Tibial artery (tissue), 4 donors: ENCODE measurements at regions not wholly inside any gene's neighbourhood (a gene's known extent, or its start where the extent isn't known, plus 50 kb on each side); places are given as distances from the start of the nearest gene placed in this dataset.
"Not testable (repeated sequence)": the region's sequence is repeated elsewhere in the genome, so short reads cannot be mapped to it uniquely, and the experiment has no call there.

ENCODE experiments used
- DNase-seq, 2 donors: peaks; one replicate each; pipeline ENCODE4 v3.0.0-alpha.2; 2019
- H3K27ac ChIP-seq, 2 donors: fragments of 200-600 bp; sonication (generic) in 1 of 2; 1 replicate in 1 of 2; 2 replicates in 1 of 2; pipeline ENCODE4 v1.5.1; 2018 to 2019; ENCODE audit warnings: mild to moderate bottlenecking in 1 of 2
- H3K27me3 ChIP-seq, 2 donors: fragments of 200-600 bp; sonication (generic) in 1 of 2; one replicate each; pipeline versions ENCODE4 v1.5.1 to v1.6.0; 2016 to 2019
- H3K36me3 ChIP-seq, 3 donors: fragments of 200-600 bp; sonication (generic) in 2 of 3; one replicate each; pipeline ENCODE4 v1.5.1; 2016 to 2019; ENCODE audit warnings: mild to moderate bottlenecking in 2 of 3
- H3K4me1 ChIP-seq, 4 donors: fragments of 200-600 bp; sonication (generic) in 2 of 4; 1 replicate in 3 of 4; 2 replicates in 1 of 4; pipeline ENCODE4 v1.5.1; 2016 to 2019
- H3K4me3 ChIP-seq, 2 donors: fragments of 200-600 bp; sonication (generic) in 1 of 2; 1 replicate in 1 of 2; 2 replicates in 1 of 2; pipeline ENCODE4 v1.5.1; 2018 to 2019; ENCODE audit warnings: mild to moderate bottlenecking in 2 of 2
- H3K9me3 ChIP-seq, 3 donors: fragments of 200-600 bp; sonication (generic) in 1 of 3; one replicate each; pipeline ENCODE4 v1.5.1; 2016 to 2019
- CTCF ChIP-seq, 2 experiments: fragments of 200-600 bp in 1 of 2; fragments of 450-650 bp in 1 of 2; IDR thresholded peaks; one replicate each; pipeline ENCODE4 v1.5.1; 2017 to 2019; ENCODE audit warnings: antibody characterized with exemption in 2 of 2, mild to moderate bottlenecking in 1 of 2, moderate library complexity in 1 of 2
- intact Hi-C: fragments of 100-400 bp; cut with DNase I; formaldehyde crosslinking; loops from one replicate; pipeline ENCODE4 v1.15.0; 2023; ENCODE audit warnings: low total_unique reads

- intact Hi-C loops, result no loop called here
- Histone ChIP-seq H3K4me3 (no peak overlapping the region), H3K9me3 (no peaks in the 10 kb centered on the region), H3K36me3 (no peaks in the 10 kb centered on the region), H3K4me1 (no peaks in the 10 kb centered on the region), H3K27me3 (no peaks in the 10 kb centered on the region), H3K27ac (no peak overlapping the region)
- TF ChIP-seq CTCF (IDR thresholded peaks at IDR 0.05), result no peak
- no peak for DNase-seq
Observed at GRCh38 chrX:102784550-102784949, 64.0 kb downstream of the GPRASP3 start.

GRCh38 chrX:102787283-102787682, 66.7 kb downstream of the GPRASP3 start:
- intact Hi-C loops, result no loop called here
- Histone ChIP-seq H3K27ac (no peak overlapping the region), H3K4me3 (no peak overlapping the region), H3K36me3 (no peaks in the 10 kb centered on the region), H3K4me1 (no peaks in the 10 kb centered on the region), H3K9me3 (peaks cover 0 to 3% (median 0%) of the 10 kb centered on the region in 3 donors), H3K27me3 (no peaks in the 10 kb centered on the region)
- TF ChIP-seq CTCF (IDR thresholded peaks at IDR 0.05), result no peak
- no peak for DNase-seq

GRCh38 chrX:102808336-102808735, 87.8 kb downstream of the GPRASP3 start:
- no peak for DNase-seq
- no peaks in the 10 kb centered on the region for H3K9me3 ChIP-seq
- no peak overlapping the region for H3K4me3 ChIP-seq
- no peaks in the 10 kb centered on the region for H3K36me3 ChIP-seq
- H3K27me3 ChIP-seq, result no peaks in the 10 kb centered on the region
- H3K4me1 ChIP-seq, result no peaks in the 10 kb centered on the region
- TF ChIP-seq CTCF (IDR thresholded peaks at IDR 0.05), result no peak
- H3K27ac ChIP-seq, result no peak overlapping the region
- intact Hi-C loops, result no loop called here

GRCh38 chrX:102818269-102818668, 97.7 kb downstream of the GPRASP3 start:
- H3K9me3 ChIP-seq, intact Hi-C loops, H3K36me3 ChIP-seq, H3K4me1 ChIP-seq, DNase-seq, H3K27ac ChIP-seq, H3K4me3 ChIP-seq, H3K27me3 ChIP-seq: not testable (repeated sequence)

GRCh38 chrX:102832661-102833060, 104.4 kb upstream of the RAB40AL start:
- Histone ChIP-seq H3K4me1 (no peaks in the 10 kb centered on the region), H3K4me3 (no peak overlapping the region), H3K27me3 (no peaks in the 10 kb centered on the region), H3K27ac (no peak overlapping the region), H3K36me3 (no peaks in the 10 kb centered on the region), H3K9me3 (no peaks in the 10 kb centered on the region)
- intact Hi-C loops, result no loop called here
- no peak for DNase-seq
- no peak for TF ChIP-seq CTCF (IDR thresholded peaks at IDR 0.05)

- intact Hi-C loops, result no loop called here
- H3K36me3 ChIP-seq, result no peaks in the 10 kb centered on the region
- no peaks in the 10 kb centered on the region for H3K9me3 ChIP-seq
- TF ChIP-seq CTCF (IDR thresholded peaks at IDR 0.05), result no peak
- no peak overlapping the region for H3K4me3 ChIP-seq
- H3K4me1 ChIP-seq, result no peaks in the 10 kb centered on the region
- H3K27me3 ChIP-seq, result no peaks in the 10 kb centered on the region
- DNase-seq, result no peak
- H3K27ac ChIP-seq, result no peak overlapping the region
Observed at GRCh38 chrX:102833136-102833535, 103.9 kb upstream of the RAB40AL start.
